NCI-H1417 (cell line): ENCODE measurements at regions not wholly inside any gene's neighbourhood (a gene's known extent, or its start where the extent isn't known, plus 50 kb on each side); places are given as distances from the start of the nearest gene placed in this dataset.

Source experiments
- DNase-seq, 3 experiments: peaks; one replicate each; lab custom pipeline; 2025; lab: John Stamatoyannopoulos, UW

DNA sequence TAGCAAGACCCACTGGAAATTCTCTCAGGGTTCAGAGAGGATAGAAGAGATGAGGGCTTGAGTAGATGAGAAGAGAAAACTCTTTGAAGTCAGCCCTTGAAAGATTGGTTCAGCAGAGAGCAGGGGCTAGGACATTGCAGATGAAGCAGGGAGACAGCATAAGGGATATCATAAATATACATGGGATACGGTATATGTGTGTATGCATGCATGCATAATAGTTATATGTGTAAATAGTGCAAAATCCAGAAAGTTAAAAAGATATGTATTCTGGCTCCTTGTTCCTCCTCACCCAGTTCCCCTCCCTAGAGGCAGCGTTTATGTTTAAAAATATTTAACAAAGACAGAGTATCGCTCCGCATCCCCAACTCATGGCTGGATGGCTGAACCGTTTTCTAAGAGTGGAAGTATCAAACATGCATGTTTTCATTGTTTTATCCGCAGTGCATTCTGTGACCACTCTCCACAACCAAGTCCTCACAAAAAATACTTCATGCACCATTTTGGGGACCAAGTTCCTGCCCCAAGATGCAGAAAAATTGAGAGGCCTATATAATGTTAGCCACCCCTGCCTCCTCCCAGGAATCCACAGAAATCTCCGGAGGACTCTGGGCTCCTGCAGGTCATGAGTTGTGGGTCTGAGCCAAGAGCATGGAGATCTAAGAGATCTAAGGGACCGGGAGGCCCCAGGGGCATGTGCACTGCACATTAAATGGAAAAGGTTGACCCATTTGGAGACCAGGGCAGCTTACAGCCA is 119.5 kb downstream of the MTX3 start:
- no peak for DNase-seq

DNA sequence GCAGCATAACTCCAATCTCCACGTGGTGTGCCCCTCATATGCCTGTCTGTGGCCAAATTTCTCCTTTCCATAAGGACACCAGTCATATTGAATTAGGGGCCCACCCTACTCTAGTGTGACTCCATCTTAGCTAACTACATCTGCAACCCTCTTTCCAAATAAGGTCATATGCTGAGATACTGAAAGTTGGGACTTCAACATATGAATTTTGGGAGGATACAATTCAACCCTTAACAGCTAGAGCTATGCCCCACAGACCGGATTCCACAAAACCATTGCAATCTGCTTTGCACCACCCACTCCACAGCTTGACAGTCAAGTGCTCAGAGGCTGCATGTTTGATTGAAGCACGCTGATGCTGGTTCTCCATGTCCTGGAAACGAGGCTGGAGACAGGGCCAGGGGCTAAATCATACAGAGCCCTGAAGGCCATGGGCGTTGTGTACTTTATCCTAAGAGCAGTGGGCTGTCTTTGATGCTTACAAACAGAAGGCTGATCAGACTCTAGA is 122.8 kb downstream of the MTX3 start:
- no peak for DNase-seq

DNA sequence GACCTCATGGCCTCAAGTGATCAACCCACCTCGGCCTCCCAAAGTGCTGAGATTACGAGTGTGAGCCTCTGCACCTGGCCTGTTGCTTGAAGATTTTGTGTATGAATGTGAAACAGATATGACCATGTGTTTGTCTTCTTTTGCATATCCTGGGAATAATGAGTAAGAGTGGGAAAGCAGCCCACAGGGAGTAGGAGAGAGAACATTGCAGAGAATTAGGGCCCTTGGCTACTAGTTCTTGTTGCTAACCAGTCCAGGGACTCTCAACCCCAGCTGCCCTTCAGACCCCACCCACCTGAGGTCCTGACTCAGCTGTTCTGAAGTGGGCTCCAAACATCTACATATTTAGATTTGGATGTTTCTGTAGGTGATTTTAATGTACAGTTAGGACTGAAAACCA is 125.5 kb downstream of the MTX3 start:
- DNase-seq: no peak

DNA sequence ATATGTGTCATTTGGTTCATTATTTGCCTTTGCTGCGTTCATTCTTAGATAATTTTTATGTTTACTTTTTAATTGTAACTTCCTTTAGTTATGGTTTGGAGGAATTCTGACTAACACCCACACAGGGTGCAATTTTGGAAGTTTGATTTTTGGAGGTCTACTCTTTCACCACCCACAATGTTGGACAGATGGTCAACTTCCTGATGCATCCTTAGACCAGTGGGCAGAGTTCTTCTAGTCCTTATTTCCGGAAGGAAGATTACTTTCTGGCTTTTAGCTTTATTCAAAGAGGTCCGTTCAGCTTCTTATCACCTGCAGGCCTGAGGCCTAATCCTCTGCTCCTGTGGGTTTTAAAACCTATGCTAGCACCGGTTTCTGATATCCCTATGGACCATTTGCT is 126.7 kb downstream of the MTX3 start:
- DNase-seq: no peak

DNA sequence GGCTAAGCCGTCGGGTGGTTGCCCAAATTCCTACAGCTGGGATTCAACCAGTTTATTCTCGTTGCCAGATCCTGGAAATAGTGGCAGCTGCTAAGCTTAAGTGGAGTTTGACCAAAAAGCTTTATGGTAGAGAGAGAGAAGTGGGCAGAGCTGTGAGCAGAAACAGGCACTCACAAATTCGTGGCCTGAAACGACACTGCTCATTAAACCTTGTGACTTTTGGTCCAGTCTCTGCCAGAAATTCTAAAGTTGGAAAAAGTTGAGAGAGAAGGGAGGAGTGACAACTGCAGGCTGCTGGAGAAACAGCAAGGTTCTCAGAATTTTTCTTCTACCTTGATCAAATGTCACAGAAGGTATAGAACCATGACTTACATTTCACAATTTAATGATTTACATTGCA is 131.5 kb downstream of the MTX3 start:
- DNase-seq: no peak

DNA sequence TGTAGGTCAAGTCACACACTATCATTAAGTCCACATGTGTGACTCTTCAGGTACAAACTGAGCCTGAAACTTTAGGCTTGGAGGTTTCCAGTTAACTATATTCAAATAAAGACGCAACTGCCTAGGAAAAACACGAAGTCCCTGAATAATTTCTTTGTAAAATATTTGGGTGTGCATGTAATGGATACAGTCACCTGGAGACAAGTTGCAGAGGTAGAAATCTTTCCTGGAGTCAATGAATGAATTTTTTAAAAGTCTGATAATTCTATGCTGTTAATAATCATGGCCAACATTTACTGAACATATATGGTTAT is 132.7 kb downstream of the MTX3 start:
- no peak for DNase-seq

DNA sequence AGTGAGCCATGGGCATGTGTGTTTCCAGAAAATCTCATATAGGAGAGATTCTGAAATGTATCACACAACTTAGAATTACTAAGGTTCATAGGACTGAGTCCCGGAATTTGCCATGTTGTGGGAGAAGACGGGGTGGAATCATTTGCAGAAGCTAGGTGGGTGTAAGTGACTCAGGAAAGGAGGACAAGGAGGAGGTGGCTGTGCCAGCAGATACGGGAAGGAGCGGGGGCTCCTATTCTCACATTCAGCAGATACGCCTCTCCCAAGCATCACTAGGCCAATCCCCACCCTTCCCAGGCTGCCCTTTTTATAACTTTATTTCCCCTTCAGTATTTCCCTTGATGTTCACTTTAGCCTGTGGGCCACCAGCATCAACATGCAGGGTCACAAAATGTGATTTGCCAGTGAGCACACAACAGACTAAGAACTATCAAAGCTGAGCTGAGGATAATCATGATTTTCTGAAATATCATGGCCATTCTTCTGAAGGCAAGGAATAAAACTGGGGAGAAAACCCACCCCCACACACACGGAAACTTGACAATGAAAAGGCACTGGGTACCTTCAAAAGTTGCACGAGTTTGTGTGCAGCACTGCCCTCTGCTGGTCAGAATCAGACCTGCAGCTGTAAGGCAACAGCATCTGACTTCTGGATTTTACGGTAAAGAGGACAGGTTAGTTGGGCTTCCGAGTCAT is 133.2 kb downstream of the MTX3 start:
- DNase-seq: peak; percentile 36 to 77 (median 77)

DNA sequence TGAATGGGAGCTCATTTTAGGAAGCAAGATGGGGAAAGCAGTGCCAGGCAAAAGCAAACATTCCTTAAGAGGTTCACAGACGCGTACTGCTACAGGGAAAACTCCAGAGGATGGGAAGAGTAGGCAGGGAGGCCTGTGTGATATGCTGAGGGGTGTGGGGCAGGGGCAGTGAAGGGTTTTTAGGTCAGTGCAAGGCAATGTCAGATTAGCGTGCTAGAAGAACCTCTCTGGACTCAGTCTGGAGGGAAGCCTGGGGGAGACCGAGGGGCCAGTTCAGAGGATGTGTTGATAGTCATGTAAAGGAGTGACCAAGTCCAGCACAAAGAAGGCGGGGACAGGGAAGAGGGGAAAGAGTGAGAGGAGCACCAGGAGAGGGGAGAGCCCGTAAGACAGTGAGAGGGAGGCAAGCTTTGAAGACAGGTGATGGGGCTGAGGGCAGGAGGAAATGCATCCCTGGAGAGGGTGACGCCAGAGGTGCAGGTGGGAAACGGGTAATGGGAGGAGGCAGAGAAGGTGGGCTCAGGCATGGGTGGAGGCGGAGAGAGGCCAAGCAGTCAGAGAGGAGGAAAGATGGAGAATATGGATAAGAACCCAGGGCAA is 134.5 kb downstream of the MTX3 start:
- DNase-seq: no peak

DNA sequence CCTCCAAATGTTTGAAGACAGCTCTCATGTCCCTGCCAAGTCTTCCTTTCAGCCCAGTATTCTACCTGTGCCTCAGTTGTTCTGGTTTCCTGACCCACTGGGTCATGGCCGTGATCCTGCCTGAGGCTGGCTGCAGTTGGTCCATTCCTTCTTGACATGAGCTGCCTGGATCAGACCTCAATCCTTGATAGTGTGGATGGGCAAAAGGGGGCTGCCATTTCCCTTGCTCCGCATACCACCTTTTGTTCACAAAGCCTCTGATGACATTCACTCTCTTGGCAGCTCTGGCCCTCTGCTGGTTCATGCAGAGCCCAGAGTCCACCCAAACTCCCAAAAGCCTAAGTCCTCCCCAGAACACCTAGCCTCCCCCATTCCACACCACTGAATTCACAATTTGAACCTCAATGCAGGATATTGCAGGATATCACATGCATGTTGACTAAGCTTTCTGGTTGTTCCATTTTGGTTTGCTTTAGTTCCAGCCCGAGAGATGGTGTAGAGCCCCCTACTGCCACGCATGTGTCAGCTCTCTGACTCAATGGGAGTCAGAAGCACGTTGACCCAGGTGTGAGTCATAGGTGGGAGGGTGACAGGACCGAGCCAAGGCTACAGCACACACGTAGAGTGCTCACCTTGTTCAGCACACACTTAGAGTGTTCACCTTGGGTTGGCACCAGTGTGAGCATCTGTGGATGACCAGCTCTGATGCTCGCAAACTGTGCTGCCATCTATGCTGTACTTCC is 137.2 kb downstream of the MTX3 start:
- no peak for DNase-seq

DNA sequence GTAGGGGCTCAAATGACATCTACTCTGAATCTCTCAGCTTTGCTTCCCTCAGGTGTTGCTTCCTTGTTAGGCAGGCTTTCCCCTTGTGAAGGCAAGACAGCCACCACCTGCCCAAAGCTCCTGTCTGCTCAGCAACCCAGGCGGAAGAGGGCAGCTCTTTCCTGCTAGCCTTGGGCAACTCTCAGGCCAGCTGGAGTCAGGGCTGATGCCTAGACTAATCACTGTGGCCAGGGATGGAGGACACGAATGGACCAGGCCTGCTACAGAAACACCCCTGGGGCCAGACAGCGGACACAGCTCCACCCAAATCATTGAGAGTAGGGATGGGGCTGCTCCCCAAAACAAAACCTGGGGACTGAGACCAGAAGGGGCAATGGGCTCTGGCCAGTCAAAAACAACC is 138.0 kb downstream of the MTX3 start:
- DNase-seq: no peak

DNA sequence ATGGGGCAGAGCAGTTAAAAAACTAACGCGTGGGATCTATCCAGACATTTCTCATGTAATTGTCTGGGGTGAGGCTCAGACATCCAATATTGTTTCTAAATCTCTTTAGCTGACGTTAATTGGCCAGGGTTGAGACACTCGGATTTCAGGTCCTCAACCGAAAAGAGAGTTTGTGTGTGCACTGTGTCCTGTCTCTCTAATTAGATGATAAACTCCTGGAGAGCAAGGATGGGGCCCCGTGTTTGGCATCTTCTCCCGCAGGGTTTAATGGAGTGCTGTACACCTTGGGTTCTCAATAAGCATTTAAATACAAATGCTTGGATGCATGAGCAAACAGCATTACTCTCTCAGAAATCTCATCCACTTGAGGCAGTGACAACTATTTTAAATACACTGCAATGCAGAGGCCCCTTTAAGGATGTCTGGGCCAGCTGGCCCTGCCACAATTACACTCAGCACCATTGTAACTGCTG is 139.6 kb downstream of the MTX3 start:
- peak in 2 of 3 experiments; percentile 17 to 33 for DNase-seq

DNA sequence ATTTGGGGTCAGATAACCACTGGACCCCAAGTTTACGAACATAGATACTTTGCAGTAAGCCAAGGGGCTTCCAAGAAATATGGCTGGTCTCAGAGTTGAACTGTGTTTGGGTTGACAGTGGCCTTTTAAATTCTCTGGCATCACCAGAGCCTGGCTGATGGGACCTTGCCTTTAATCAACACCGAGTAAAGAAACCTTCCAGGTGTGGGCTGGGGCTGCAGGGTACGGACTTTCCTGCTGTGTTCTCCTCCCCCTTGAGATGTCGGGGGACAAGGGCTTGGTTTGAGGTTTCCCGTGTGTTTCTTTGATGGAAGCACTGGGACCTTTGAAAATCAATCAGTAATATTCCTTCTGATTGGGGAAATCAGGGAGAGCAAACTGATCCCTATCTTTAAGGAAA is 140.1 kb downstream of the MTX3 start:
- DNase-seq: no peak

DNA sequence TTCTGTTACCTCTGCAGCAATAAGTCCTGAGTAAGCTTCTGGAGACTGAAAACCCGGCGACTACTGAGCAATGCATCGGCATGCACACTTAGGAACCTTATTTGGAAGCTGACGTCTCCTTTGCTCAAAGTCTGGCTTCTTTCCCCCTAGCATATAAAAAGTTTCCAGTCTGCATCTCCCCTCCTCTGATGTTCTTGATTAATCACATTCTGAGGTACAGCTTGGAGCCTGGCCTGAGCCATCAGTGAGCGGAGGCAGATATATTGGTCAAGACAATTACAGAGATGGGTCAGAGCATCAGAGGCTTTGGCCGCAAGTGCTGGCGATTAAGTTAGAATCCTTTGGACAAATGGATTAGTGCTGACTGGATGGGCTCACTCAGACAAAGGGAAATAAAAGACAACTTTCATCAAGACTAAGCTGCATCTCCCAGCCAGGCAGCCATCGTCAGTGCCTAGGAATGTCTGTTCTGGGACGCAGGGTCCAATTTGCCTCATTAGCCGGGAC is 140.7 kb downstream of the MTX3 start:
- DNase-seq: no peak

DNA sequence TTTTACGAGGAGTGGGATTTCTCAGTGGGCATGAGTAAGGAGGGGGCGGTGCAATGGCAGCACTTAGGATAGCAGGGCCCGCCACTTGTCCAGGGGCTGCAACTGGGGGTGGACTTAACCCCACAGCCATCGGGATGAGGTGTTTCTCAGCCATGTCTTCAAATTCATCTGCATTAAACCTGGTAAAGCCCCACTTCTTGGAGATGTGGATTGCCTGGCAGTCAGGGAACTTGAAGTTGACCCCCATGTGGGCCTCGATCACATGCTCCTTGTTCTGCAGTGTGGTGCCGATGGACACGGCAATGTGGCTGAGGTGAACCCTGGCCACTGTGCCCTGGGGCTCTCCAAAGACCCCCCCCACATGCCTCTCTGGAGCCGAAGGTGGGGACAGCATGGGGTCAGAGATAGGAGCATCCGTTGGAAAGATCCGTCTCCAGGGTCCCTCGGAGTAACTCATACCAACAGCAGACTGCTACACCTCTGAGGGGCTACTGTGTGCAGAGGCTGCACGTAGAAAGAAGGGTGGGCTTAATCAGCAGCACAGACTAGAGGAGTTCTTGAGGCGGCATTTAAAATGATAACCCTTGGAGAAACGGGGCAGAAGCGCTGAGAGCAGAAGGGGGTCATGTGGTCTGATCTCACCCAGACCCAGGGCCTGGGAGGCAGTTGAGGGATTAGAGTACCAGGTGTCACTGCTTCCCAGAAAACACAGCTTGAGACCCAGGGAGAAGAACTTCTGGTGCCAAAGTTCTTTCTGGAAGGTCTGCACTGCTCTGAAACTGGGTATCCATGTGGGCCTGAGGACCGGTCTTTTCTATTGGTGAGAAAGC is 141.4 kb downstream of the MTX3 start:
- no peak for DNase-seq
